ENCODE measurements at regions not wholly inside any gene's neighbourhood (a gene's known extent, or its start where the extent isn't known, plus 50 kb on each side); places are given as distances from the start of the nearest gene placed in this dataset.

- no peak for TF ChIP-seq CTCF (IDR thresholded peaks at IDR 0.05)
- POLR2A ChIA-PET, result no interaction called here
- ATAC-seq, result no peak
- no peak overlapping the region for H3K27ac Mint-ChIP-seq
- CTCF ChIA-PET, result interaction anchor here (1.2 kb wide), 1 partner anchor 49 kb away, joined by 4 read pairs; no protein-coding TSS in a partner anchor
- no peak for DNase-seq
- H3K4me3 Mint-ChIP-seq, result no peak overlapping the region
- peaks cover 2% of the 10 kb centered on the region for H3K4me1 Mint-ChIP-seq (ENCODE audit: low read depth)
- peaks cover 3% of the 10 kb centered on the region for H3K36me3 Mint-ChIP-seq (ENCODE audit: low read depth)
- peaks cover 6% of the 10 kb centered on the region for H3K9me3 Mint-ChIP-seq
- peaks cover 48% of the 10 kb centered on the region for H3K27me3 Mint-ChIP-seq
- intact Hi-C loops (cut with micrococcal nuclease), result no loop called here
These were observed 51.4 kb upstream of the DAB2IP start for GRCh38 chr9:121599872-121600585.

- ChIA-PET POLR2A (no interaction called here), CTCF (interaction anchor here (1.2 kb wide), 1 partner anchor 51 kb away, joined by 4 read pairs; no protein-coding TSS in a partner anchor)
- no peak overlapping the region for H3K4me3 Mint-ChIP-seq
- intact Hi-C loops (cut with micrococcal nuclease), result no loop called here
- DNase-seq (no peak), ATAC-seq (no peak)
- peaks cover 2% of the 10 kb centered on the region for H3K4me1 Mint-ChIP-seq (ENCODE audit: low read depth)
- H3K9me3 Mint-ChIP-seq, result peaks cover 6% of the 10 kb centered on the region
- H3K27ac Mint-ChIP-seq, result no peak overlapping the region
- H3K36me3 Mint-ChIP-seq (ENCODE audit: low read depth), result peaks cover 3% of the 10 kb centered on the region
- TF ChIP-seq CTCF (IDR thresholded peaks at IDR 0.05), result no peak
- H3K27me3 Mint-ChIP-seq, result peaks cover 49% of the 10 kb centered on the region
These were observed 50.2 kb upstream of the DAB2IP start for GRCh38 chr9:121601194-121601593.

All from activated CD8-positive, alpha-beta T cell treated with anti-CD3 and anti-CD28 coated beads for 36 hours (primary cell).